NCI-H2227 treated with DMSO at 0.1 percent for 48 hours (cell line): ENCODE measurements at regions not wholly inside any gene's neighbourhood (a gene's known extent, or its start where the extent isn't known, plus 50 kb on each side); places are given as distances from the start of the nearest gene placed in this dataset.

Source experiments
- DNase-seq: peaks from one replicate; lab custom pipeline; 2025; lab: John Stamatoyannopoulos, UW

- DNase-seq, result no peak
Observed at GRCh38 chr2:221102896-221103688, 469.0 kb downstream of the EPHA4 start.

GRCh38 chr2:221103930-221104329 is 468.2 kb downstream of the EPHA4 start:
- DNase-seq, result no peak

GRCh38 chr2:221104361-221104811 is 467.7 kb downstream of the EPHA4 start:
- DNase-seq, result no peak

- DNase-seq, result no peak
Observed at GRCh38 chr2:221106241-221106640, 465.9 kb downstream of the EPHA4 start.

GRCh38 chr2:221107424-221107823 is 464.7 kb downstream of the EPHA4 start:
- no peak for DNase-seq

- DNase-seq, result no peak
Observed at GRCh38 chr2:221109552-221109951, 462.6 kb downstream of the EPHA4 start.

GRCh38 chr2:221111739-221112138 is 460.4 kb downstream of the EPHA4 start:
- no peak for DNase-seq

- DNase-seq, result no peak
Observed at GRCh38 chr2:221112744-221113143, 459.4 kb downstream of the EPHA4 start.

GRCh38 chr2:221115944-221116343 is 456.2 kb downstream of the EPHA4 start:
- DNase-seq, result no peak

- DNase-seq, result no peak
Observed at GRCh38 chr2:221120643-221121042, 451.5 kb downstream of the EPHA4 start.

GRCh38 chr2:221123396-221123795 is 448.7 kb downstream of the EPHA4 start:
- DNase-seq, result no peak

GRCh38 chr2:221124532-221125240 is 447.4 kb downstream of the EPHA4 start:
- DNase-seq, result no peak

GRCh38 chr2:221125691-221126090 is 446.4 kb downstream of the EPHA4 start:
- no peak for DNase-seq

GRCh38 chr2:221129657-221130056 is 442.4 kb downstream of the EPHA4 start:
- DNase-seq, result no peak

- DNase-seq, result no peak
Observed at GRCh38 chr2:221130431-221130830, 441.7 kb downstream of the EPHA4 start.

- no peak for DNase-seq
Observed at GRCh38 chr2:221133941-221134340, 438.2 kb downstream of the EPHA4 start.

GRCh38 chr2:221134718-221135117 is 437.4 kb downstream of the EPHA4 start:
- no peak for DNase-seq

- no peak for DNase-seq
Observed at GRCh38 chr2:221135699-221136098, 436.4 kb downstream of the EPHA4 start.

- DNase-seq, result no peak
Observed at GRCh38 chr2:221137385-221137784, 434.7 kb downstream of the EPHA4 start.

- no peak for DNase-seq
Observed at GRCh38 chr2:221142341-221142740, 429.8 kb downstream of the EPHA4 start.

- no peak for DNase-seq
Observed at GRCh38 chr2:221143231-221143630, 428.9 kb downstream of the EPHA4 start.

- DNase-seq, result no peak
Observed at GRCh38 chr2:221144909-221145308, 427.2 kb downstream of the EPHA4 start.

- no peak for DNase-seq
Observed at GRCh38 chr2:221145396-221145795, 426.7 kb downstream of the EPHA4 start.
